Epithelial cell of proximal tubule (primary cell): ENCODE measurements at regions not wholly inside any gene's neighbourhood (a gene's known extent, or its start where the extent isn't known, plus 50 kb on each side); places are given as distances from the start of the nearest gene placed in this dataset.

ENCODE experiments used
- DNase-seq: peaks from one replicate; pipeline ENCODE4 v3.0.0-alpha.2; 2011; ENCODE audit warnings: low read depth
- H3K4me3 ChIP-seq: 2 replicates; pipeline ENCODE4 v1.5.1; 2011; ENCODE audit warnings: low read depth, mild to moderate bottlenecking, low read length
- TF ChIP-seq, protein P1 (sequence below): conservative IDR thresholded peaks from 2 replicates; pipeline ENCODE4 v1.5.1; 2012; ENCODE audit warnings: low read depth, mild to moderate bottlenecking, low read length

DNA sequence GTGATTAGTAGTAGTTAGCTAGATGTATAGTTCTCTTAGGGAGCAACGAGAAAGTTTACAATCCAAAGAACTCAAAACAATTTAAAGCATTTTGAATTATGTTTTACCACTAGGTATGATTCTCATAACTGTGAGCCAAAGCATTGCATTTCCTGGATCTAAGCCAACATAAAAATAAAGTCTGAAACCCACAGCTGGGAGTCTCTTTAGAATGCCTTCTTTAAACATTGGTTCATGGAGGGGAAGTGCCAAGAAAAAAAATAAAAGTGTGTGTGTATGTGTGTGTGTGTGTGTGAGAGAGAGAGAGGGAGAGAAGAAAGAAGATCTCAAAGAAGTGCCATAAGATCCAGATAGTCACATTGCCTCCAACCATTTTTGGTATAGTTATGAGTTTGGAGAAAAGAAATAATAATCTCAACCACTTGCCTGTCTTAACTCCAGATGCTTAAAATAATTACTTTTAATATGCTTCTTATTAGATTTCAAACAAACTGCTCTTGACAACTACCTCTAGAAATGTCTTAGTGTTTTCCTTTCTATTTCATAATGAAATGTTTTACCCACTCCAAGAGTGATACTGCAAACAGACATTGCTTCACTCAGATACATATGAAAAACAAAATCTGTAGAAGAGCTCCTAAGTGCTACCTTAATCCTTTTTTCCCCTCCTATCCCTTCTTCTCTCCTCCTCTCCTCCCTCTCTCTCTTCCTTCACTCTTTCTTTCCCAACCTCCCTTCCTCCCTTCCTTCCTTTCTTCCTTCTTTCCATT, 554.1 kb downstream of the KCTD12 start:
- TF ChIP-seq, protein P1, sequence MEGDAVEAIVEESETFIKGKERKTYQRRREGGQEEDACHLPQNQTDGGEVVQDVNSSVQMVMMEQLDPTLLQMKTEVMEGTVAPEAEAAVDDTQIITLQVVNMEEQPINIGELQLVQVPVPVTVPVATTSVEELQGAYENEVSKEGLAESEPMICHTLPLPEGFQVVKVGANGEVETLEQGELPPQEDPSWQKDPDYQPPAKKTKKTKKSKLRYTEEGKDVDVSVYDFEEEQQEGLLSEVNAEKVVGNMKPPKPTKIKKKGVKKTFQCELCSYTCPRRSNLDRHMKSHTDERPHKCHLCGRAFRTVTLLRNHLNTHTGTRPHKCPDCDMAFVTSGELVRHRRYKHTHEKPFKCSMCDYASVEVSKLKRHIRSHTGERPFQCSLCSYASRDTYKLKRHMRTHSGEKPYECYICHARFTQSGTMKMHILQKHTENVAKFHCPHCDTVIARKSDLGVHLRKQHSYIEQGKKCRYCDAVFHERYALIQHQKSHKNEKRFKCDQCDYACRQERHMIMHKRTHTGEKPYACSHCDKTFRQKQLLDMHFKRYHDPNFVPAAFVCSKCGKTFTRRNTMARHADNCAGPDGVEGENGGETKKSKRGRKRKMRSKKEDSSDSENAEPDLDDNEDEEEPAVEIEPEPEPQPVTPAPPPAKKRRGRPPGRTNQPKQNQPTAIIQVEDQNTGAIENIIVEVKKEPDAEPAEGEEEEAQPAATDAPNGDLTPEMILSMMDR = no peak

DNA sequence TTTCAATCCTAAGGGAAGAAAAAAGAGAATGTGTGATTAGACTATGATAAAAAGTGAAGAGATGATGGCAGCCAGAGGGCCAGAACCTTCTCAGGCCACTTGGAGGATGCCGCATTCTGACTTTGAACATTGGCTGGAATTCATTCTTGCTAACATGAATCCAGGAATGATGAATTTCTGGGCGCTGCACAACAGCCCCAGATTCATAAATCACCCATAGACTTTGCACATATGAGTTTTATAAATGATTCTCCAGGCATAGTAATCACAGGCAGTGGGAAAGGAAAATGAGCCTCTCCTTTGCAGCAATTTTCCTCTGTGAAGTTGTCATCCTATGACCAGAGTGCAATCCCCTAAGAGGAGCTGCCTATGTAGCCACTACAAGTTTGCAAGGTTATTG, 555.4 kb downstream of the KCTD12 start:
- TF ChIP-seq, protein P1 = no peak
- DNase-seq = no peak
- no peak overlapping the region for H3K4me3 ChIP-seq

More for the DNA sequence above, 554.1 kb downstream of the KCTD12 start:
- no peak for DNase-seq
- H3K4me3 ChIP-seq = no peak overlapping the region

DNA sequence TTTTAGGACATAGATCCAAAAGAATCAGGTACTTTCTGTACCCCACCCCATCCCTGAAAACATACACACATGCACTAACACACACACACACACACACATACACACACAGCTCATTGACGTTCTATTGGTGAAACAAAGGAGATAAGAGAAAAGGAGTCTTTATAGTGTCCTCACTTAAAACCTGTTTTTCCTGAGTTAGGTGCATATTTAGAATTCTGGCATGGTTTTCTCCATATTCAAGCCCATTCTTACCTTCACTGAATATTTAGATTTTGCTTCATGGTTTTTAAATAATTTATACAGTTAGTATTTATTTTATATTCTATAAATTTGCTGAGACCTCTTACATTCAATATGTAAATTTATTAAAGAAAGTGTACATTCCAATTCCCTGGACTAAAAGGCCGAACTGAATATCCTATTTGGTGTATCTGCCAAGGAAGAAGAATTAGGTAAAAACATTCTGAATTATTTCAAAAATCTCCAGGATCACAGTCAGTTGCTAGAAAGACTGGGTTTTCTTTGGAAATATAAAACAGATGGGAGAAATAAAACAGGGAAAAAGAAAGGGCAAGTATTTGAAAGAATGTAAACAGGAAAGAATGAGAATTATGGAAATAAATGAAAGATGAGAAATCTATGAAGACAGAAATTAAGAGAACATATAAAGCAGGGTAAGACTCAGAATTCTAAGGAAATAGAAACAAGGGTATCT, 556.2 kb downstream of the KCTD12 start:
- DNase-seq = no peak
- H3K4me3 ChIP-seq = no peak overlapping the region
- TF ChIP-seq, protein P1 = no peak

DNA sequence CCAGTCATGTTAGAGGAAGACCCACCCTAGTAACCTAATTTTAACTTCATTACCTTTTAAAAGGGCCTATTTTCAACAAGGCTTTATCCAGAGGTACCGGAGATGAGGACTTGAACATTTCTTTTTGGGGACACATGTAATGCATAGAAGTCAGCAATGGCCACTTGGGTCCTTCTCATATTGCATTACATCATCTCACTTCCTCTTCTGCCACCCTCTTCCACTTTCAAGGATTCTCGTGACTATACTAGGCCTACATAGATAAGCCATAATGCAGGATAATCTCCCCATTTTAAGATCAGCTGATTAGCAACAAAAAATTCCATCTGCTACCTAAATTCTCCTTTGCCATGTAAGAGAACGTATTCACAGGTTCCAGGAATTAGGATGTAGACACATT, 557.2 kb downstream of the KCTD12 start:
- H3K4me3 ChIP-seq = no peak overlapping the region
- TF ChIP-seq, protein P1 = no peak
- no peak for DNase-seq

DNA sequence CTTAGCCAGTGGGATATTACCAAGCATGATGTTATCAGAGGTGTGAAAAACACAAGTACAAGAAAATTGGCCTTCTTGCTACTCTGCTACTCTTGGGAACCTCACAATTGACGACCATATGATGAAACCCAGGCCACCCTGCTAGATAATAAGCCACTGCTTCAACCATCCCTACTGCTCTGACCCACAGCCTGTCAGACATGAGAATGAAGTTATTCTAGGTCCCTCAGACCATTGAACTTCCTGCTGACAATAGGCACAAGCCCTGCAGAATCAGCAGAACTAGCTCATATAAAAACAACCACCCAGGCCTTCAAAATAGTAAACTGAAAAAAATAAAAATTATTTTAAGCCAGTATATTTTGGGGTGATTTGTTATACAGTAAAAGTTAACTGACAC, 559.9 kb downstream of the KCTD12 start:
- TF ChIP-seq, protein P1 = no peak
- H3K4me3 ChIP-seq = no peak overlapping the region
- DNase-seq = no peak

DNA sequence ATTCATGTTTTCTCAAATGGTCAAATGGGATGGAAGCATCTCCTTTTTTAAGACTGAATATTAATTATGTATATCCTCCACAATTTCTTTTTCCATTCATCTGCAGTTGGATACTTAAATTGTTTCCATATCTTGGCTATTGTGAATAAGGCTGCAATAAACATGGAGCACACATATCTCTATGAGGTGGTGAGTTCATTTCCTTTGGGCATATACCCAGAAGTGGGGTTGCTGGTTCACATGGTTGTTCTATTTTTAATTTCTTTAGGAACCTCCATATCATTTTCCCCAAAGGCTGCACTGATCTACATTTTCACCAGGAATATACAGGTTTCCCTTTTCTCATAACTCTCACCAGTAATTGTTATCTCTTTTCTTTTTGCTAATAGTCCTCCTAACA, 566.3 kb downstream of the KCTD12 start:
- TF ChIP-seq, protein P1 = no peak
- no peak for DNase-seq
- no peak overlapping the region for H3K4me3 ChIP-seq
